K562 (cell line): ENCODE measurements at regions not wholly inside any gene's neighbourhood (a gene's known extent, or its start where the extent isn't known, plus 50 kb on each side); places are given as distances from the start of the nearest gene placed in this dataset.

Source experiments
- ATAC-seq: fragments of 200-7000 bp; cut with Tn5 transposase; 3 replicates; pipeline ENCODE4 v1.9.1; 2020; ENCODE audit warnings: moderate library complexity
- BruUV-seq: library from RNA; stranded (reverse); fragments of 400-500 nt; replicated peaks from 2 replicates; lab custom pipeline; 2021; lab: Mats Ljungman, UMichigan
- CTCF ChIA-PET: fragments of 300-600 bp; formaldehyde crosslinking; extraction: SDS; loops from one replicate; lab custom pipeline; 2021; ENCODE audit warnings: low intra/inter-chr PET ratio; lab: Yijun Ruan, JAX
- POLR2A ChIA-PET: fragments of 300-600, 350-650 bp; sonication (Branson Sonifier 250); formaldehyde crosslinking; extraction: SDS; loops from one replicate; lab custom pipeline; 2021; ENCODE audit warnings: antibody characterized with exemption, inconsistent platforms; lab: Yijun Ruan, JAX
- DNase-seq, 4 experiments: peaks; one replicate each; pipeline versions ENCODE4 v3.0.0 to v3.0.0-alpha.2; 2011 to 2018; ENCODE audit warnings: low spot score in 3 of 4, mixed read lengths in 3 of 4; ENCODE audit errors: extremely low read depth in 1 of 4
- FAIRE-seq: peaks from 2 replicates; lab custom pipeline; 2011; peaks lifted over from hg19 to GRCh38; lab: Jason Lieb, UNC
- H2AFZ ChIP-seq: 2 replicates; pipeline ENCODE4 v1.6.0; 2011; ENCODE audit warnings: low read depth, low read length, control low read depth, inconsistent platforms
- H3K27ac ChIP-seq: fragments of 200-600 bp; 3 replicates; pipeline ENCODE4 v1.8.0; 2011; ENCODE audit warnings: low read depth, mild to moderate bottlenecking, control low read depth, inconsistent platforms, low read length, moderate library complexity, mixed read lengths; ENCODE audit errors: extremely low read depth
- H3K27me3 ChIP-seq, 2 experiments: fragments of 300-600 bp in 1 of 2; 2 replicates in 1 of 2; 3 replicates in 1 of 2; pipeline versions ENCODE4 v1.6.0 to v1.8.0; 2011; ENCODE audit warnings: inconsistent platforms in 2 of 2, low read length in 2 of 2, mild to moderate bottlenecking in 1 of 2, mixed read lengths in 1 of 2, moderate library complexity in 1 of 2; ENCODE audit not compliant: control insufficient read depth in 2 of 2, insufficient read depth in 2 of 2
- H3K36me3 ChIP-seq: fragments of 300-600 bp; 3 replicates; pipeline ENCODE4 v1.8.0; 2011; ENCODE audit warnings: mild to moderate bottlenecking, low read length, inconsistent platforms; ENCODE audit not compliant: control insufficient read depth, insufficient read depth
- H3K4me1 ChIP-seq, 2 experiments: fragments of 200-600 bp in 1 of 2; replicated peaks in 1 of 2; 2 replicates in 1 of 2; 3 replicates in 1 of 2; pipeline versions ENCODE4 v1.5.1 to v1.8.0; 2011; ENCODE audit warnings: inconsistent platforms in 2 of 2, low read length in 2 of 2, mild to moderate bottlenecking in 1 of 2, mixed read lengths in 1 of 2, moderate library complexity in 1 of 2; ENCODE audit not compliant: control insufficient read depth in 2 of 2, insufficient read depth in 2 of 2
- H3K4me2 ChIP-seq: 2 replicates; pipeline ENCODE4 v1.6.1; 2011; ENCODE audit warnings: low read length, control low read depth, inconsistent platforms, mixed read lengths; ENCODE audit not compliant: insufficient read depth
- H3K4me3 ChIP-seq: fragments of 200-600 bp; sonication (generic), shearing (Covaris generic); 2 replicates; pipeline ENCODE4 v1.5.1; 2016; ENCODE audit warnings: control low read depth, inconsistent platforms
- H3K79me2 ChIP-seq: fragments of 200-600 bp; 3 replicates; pipeline ENCODE4 v1.8.0; 2011; ENCODE audit warnings: low read length, inconsistent platforms; ENCODE audit not compliant: control insufficient read depth, insufficient read depth
- H3K9ac ChIP-seq, 2 experiments: 2 replicates each; pipeline versions ENCODE4 v1.6.0 to v1.6.1; 2011; ENCODE audit warnings: low read depth in 2 of 2, low read length in 2 of 2, control low read depth in 1 of 2, inconsistent platforms in 1 of 2, mild to moderate bottlenecking in 1 of 2, mixed read lengths in 1 of 2; ENCODE audit not compliant: insufficient read depth in 1 of 2
- H3K9me1 ChIP-seq: one replicate; pipeline ENCODE4 v1.6.0; 2011; ENCODE audit warnings: inconsistent platforms, mild to moderate bottlenecking, low read length, moderate library complexity; ENCODE audit not compliant: control insufficient read depth, insufficient read depth
- H3K9me3 ChIP-seq: replicated peaks from 2 replicates; pipeline ENCODE4 v1.5.1; 2011; ENCODE audit warnings: low read depth, low read length, inconsistent platforms; ENCODE audit not compliant: control insufficient read depth, insufficient read depth
- H4K20me1 ChIP-seq: replicated peaks from 2 replicates; pipeline ENCODE4 v1.6.1; 2011; ENCODE audit warnings: low read length, inconsistent platforms, mixed read lengths; ENCODE audit not compliant: control insufficient read depth, insufficient read depth
- ARID1B ChIP-seq: fragments of 450-650 bp; IDR thresholded peaks from 2 replicates; pipeline ENCODE4 v1.6.1; 2016; ENCODE audit warnings: antibody characterized with exemption, mild to moderate bottlenecking, inconsistent platforms
- ARID2 ChIP-seq: fragments of 450-650 bp; IDR thresholded peaks from 2 replicates; pipeline ENCODE4 v1.6.1; 2017; ENCODE audit warnings: antibody characterized with exemption, mild to moderate bottlenecking
- E4F1 ChIP-seq: fragments of 250-450 bp; sonication (Bioruptor Pico); IDR thresholded peaks from 2 replicates; pipeline ENCODE4 v1.5.0; 2021; ENCODE audit warnings: mild to moderate bottlenecking, borderline replicate concordance
- ELF1 ChIP-seq: fragments of 200-800 bp; sonication (Bioruptor generic); IDR thresholded peaks from 2 replicates; pipeline ENCODE4 v1.6.1; 2016; ENCODE audit warnings: missing genetic modification characterization, missing compliant biosample characterization
- EWSR1 ChIP-seq: fragments of 450-650 bp; IDR thresholded peaks from 2 replicates; pipeline ENCODE4 v1.6.1; 2018; ENCODE audit warnings: borderline replicate concordance, mild to moderate bottlenecking, low read depth, moderate library complexity; ENCODE audit not compliant: partially characterized antibody
- FOXA3 ChIP-seq, 2 experiments: fragments of 450-650 bp in 1 of 2; sonication (generic) in 1 of 2; formaldehyde crosslinking; IDR thresholded peaks in 1 of 2; conservative IDR thresholded peaks in 1 of 2; 2 replicates each; pipeline versions ENCODE4 v1.4.0 to v1.8.0; 2020 to 2022; ENCODE audit warnings: mild to moderate bottlenecking in 2 of 2, missing genetic modification reagents in 1 of 2
- HOXB6 ChIP-seq: fragments of 250-450 bp; sonication (Bioruptor Pico); IDR thresholded peaks from 2 replicates; pipeline ENCODE4 v1.5.1; 2022; ENCODE audit warnings: mild to moderate bottlenecking, borderline replicate concordance
- POLR2A ChIP-seq: fragments of 450-650 bp; conservative IDR thresholded peaks from 2 replicates; pipeline ENCODE4 v1.6.1; 2016
- RHOXF2B ChIP-seq: fragments of 250-450 bp; sonication (Bioruptor Pico); conservative IDR thresholded peaks from 2 replicates; pipeline ENCODE4 v1.5.1; 2021
- STAT6 ChIP-seq: sonication (generic); formaldehyde crosslinking; IDR thresholded peaks from 2 replicates; pipeline ENCODE4 v1.8.1; 2023; ENCODE audit warnings: mild to moderate bottlenecking, missing genetic modification reagents
- THAP12 ChIP-seq: fragments of 250-450 bp; sonication (Bioruptor Pico); IDR thresholded peaks from 2 replicates; pipeline ENCODE4 v1.9.0; 2021; ENCODE audit warnings: mild to moderate bottlenecking, inconsistent platforms
- ZNF174 ChIP-seq: fragments of 250-450 bp; sonication (Bioruptor Pico); IDR thresholded peaks from 2 replicates; pipeline ENCODE4 v1.4.0; 2020; ENCODE audit warnings: mild to moderate bottlenecking
- ZNF77 ChIP-seq: fragments of 250-450 bp; sonication (Bioruptor Pico); IDR thresholded peaks from 2 replicates; pipeline ENCODE4 v1.5.0; 2020
- WGBS: fragments of 100-300 bp; shearing (Covaris generic); methylation state at CpG from one replicate; pipeline ENCODE4 v1.1.6; 2016; ENCODE audit warnings: low coverage, mixed read lengths; ENCODE audit not compliant: insufficient coverage; ENCODE audit errors: missing lambda C conversion rate; 5-methylcytosine and 5-hydroxymethylcytosine counted together
- in situ Hi-C: fragments of 300-500 bp; cut with MboI; formaldehyde crosslinking; loops from 4 replicates; pipeline ENCODE4 v1.15.0; 2018; ENCODE audit warnings: inconsistent platforms, mixed read lengths
- intact Hi-C: fragments of 100-400 bp; cut with micrococcal nuclease; formaldehyde crosslinking; loops from 2 replicates; pipeline ENCODE4 v1.14.2; 2022

- Histone ChIP-seq H3K4me2 (no peak overlapping the region), H3K9me1 (no peaks in the 10 kb centered on the region), H3K4me1 (no peaks in the 10 kb centered on the region), H3K79me2 (no peaks in the 10 kb centered on the region), H3K4me3 (no peak overlapping the region), H3K9ac (no peak overlapping the region), H3K9me3 (no peaks in the 10 kb centered on the region; the same call in 1 of the 2 replicates), H3K36me3 (no peaks in the 10 kb centered on the region), H2AFZ (no peak overlapping the region), H3K27ac (no peak overlapping the region), H4K20me1 (no peaks in the 10 kb centered on the region), H3K27me3 (no peaks in the 10 kb centered on the region)
- no peak for FAIRE-seq
- no peak for ATAC-seq
- DNase-seq = no peak
- TF ChIP-seq ARID2 (no peak), THAP12 (CRISPR knock-in tag) (no peak), ARID1B (no peak), ELF1 (tag) (no peak), STAT6 (CRISPR knock-in tag) (no peak), EWSR1 (no peak), HOXB6 (CRISPR knock-in tag) (no peak), E4F1 (CRISPR knock-in tag) (no peak), FOXA3 (CRISPR knock-in tag; conservative IDR thresholded peaks at IDR 0.05 in 1 of 2, IDR thresholded peaks at IDR 0.05 in 1 of 2) (no peak), ZNF174 (CRISPR knock-in tag) (no peak), RHOXF2B (CRISPR knock-in tag) (no peak), POLR2A (no peak), ZNF77 (CRISPR knock-in tag) (no peak)
- in situ Hi-C loops (no loop called here), intact Hi-C loops (no loop called here)
- POLR2A ChIA-PET = no interaction called here
- no TSS peak for BruUV-seq
- CTCF ChIA-PET = no interaction called here
- 4% methylated on average over 3 of the region's 3 CpGs for WGBS
Observed at GRCh38 chr4:28062562-28062961, 1201.9 kb downstream of the STIM2 start.
